ENCODE measurements at regions not wholly inside any gene's neighbourhood (a gene's known extent, or its start where the extent isn't known, plus 50 kb on each side); places are given as distances from the start of the nearest gene placed in this dataset.

DNA sequence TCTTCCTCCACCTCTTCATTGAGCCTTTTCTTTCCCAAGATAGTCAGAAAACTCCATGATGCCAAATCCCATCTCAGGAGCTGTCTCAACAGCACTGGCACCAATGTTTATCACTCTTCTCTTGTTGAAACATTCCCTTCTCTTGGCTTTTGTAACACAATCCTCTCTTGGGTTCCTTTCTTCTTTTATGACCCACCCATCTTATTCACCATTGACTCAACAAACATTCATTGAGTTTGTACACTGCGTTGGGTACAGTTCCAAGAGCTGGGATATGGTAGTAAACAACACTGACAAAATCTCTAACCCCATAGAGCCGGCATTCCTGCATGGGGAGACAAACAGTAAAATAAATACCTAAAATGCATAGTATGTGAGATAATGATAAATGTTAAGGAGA lies 577.5 kb downstream of the INHBA start:
- no peak overlapping the region for H3K27ac ChIP-seq

DNA sequence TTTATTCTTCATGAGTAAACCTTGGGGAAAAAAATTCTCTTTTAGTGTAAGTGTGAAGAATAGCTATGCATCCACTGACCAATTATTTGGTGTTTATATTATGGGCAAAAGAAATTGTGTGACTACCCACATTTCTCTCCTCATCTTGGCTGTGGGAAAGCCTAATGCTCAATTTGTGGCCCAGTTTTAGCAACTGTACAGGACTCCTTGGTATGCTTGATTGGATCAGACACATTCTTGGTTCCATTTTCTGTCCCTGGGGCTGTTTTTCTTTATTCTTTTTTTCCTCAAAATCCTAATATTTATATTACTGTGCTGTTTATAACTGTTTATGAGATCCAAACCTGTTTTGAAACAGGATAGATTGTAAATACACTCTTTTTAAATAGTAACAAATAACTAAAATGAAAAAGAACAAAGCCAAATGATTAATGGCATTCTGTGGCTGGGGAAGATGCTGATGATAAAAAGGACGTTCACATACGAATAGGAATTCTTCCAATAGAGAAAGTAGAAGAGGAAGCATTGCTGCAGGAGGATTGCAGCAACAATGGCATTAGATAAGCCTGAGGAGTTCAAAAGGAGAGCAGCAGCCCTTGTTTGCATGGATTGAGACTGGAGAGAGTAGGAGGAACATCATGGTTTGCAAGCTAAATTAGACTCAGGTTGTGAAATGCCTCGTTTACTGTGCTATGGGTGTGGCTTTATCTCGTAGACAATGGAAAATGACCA lies 580.5 kb downstream of the INHBA start:
- H3K27ac ChIP-seq: peak overlapping the region; percentile 61
- TF ChIP-seq, protein P1, sequence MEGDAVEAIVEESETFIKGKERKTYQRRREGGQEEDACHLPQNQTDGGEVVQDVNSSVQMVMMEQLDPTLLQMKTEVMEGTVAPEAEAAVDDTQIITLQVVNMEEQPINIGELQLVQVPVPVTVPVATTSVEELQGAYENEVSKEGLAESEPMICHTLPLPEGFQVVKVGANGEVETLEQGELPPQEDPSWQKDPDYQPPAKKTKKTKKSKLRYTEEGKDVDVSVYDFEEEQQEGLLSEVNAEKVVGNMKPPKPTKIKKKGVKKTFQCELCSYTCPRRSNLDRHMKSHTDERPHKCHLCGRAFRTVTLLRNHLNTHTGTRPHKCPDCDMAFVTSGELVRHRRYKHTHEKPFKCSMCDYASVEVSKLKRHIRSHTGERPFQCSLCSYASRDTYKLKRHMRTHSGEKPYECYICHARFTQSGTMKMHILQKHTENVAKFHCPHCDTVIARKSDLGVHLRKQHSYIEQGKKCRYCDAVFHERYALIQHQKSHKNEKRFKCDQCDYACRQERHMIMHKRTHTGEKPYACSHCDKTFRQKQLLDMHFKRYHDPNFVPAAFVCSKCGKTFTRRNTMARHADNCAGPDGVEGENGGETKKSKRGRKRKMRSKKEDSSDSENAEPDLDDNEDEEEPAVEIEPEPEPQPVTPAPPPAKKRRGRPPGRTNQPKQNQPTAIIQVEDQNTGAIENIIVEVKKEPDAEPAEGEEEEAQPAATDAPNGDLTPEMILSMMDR (conservative IDR thresholded peaks at IDR 0.05): no peak

More for the DNA sequence above, 577.5 kb downstream of the INHBA start:
- TF ChIP-seq, protein P1 (conservative IDR thresholded peaks at IDR 0.05): no peak

DNA sequence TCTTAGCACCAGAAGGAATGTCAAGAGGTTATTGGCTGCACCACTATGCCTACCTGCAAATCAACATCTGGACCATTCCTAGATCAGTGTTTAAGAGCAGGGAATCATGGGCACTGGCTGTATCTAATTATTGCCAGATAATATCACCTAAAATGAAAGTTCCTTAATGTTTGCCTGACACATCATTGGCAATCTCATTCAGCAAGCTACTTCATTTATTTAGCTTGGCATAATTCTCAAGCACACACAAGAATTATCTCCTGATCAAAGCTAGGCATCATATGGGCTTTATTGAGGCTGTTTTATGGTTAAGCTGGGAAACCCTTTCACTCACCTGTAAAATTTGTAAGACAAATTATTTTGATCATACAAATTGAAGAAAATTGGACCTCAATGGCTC lies 581.7 kb downstream of the INHBA start:
- TF ChIP-seq, protein P1 (conservative IDR thresholded peaks at IDR 0.05): no peak
- H3K27ac ChIP-seq: peak overlapping the region; percentile 61

DNA sequence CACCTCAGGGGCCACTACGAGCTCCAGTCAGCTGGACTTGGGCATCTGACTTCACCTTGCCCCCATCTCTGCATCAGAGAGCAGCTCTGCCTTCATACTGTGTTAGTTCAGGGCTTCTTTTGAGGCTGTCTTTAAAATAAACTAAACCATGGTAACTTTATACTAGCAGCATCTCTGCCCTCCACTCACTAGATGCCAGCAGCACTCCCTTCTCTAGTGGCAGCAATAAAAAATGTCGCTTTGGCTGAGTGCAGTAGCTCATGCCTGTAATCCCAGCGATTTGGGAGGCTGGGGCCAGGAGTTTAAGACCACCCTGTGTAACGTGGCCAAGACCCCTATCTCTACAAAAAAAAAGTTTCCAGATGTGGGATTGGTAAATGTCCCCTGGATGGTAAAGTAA lies 584.4 kb downstream of the INHBA start:
- H3K27ac ChIP-seq: no peak overlapping the region
- TF ChIP-seq, protein P1 (conservative IDR thresholded peaks at IDR 0.05): peak; percentile 65

DNA sequence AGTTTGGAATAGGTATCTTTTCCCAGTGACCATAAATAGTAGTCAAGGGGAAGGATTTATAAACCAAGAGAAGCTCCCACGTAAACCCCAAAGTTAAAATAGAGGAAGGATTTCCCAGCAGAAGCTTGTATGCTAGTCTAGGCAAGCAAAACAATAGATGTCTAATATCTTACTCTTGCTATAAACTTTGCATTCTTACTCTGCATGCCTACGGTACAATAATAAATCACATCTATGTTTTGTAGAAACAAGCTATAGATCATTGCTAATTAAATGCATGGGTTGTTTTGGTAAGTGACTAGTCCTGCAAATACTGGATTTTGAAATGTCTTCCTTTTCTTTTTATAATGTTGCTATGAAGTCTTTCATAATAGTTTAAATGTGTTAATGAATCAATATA lies 585.5 kb downstream of the INHBA start:
- TF ChIP-seq, protein P1 (conservative IDR thresholded peaks at IDR 0.05): no peak
- no peak overlapping the region for H3K27ac ChIP-seq

DNA sequence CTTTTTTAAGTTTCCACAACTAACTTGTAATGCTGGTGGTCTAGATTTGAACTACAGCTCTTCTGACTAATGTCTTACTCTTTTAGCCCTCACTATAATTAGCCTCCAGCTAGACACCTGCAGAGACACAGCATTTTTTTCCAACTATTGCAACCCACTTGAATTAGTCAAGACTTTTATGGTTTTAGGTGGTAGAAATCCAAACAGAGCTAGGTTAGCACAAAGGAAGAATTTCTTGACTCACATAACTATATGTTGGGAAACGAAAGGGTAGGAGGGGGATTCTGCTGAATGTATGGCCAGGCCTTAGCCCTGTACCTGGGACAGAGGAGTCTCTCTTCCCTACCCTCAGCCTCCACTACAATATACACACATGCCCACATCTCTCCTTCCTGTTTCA lies 586.1 kb downstream of the INHBA start:
- TF ChIP-seq, protein P1 (conservative IDR thresholded peaks at IDR 0.05): no peak
- no peak overlapping the region for H3K27ac ChIP-seq

DNA sequence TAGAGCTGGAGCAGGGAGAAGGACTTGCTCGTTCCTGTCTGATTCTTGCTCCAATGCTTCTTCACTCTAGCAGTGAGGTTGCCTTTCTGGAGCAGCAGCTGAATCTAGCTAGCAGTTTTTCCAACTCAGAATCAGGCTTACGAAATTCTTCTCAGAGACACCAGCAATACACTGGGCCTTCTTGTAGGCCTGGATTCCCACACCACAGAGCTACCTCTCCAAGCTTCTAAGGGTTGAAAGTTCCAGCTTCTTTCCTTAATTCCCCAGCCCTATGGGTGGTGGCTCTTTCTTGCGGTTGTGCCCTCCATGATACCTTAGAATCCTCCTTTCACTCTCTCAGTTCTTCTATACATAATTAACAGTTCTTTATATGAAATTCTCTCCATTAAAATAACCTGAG lies 586.6 kb downstream of the INHBA start:
- TF ChIP-seq, protein P1 (conservative IDR thresholded peaks at IDR 0.05): no peak
- H3K27ac ChIP-seq: peak overlapping the region; percentile 77; the same call in 1 of the 2 replicates
